GM12878 (cell line): ENCODE measurements at regions not wholly inside any gene's neighbourhood (a gene's known extent, or its start where the extent isn't known, plus 50 kb on each side); places are given as distances from the start of the nearest gene placed in this dataset.

ENCODE experiments used
- ATAC-seq: fragments of 200-7000 bp; cut with Tn5 transposase; 3 replicates; pipeline ENCODE4 v1.9.1; 2020; ENCODE audit warnings: mild to moderate bottlenecking, moderate library complexity
- BruUV-seq: library from RNA; stranded (reverse); fragments of 400-500 nt; replicated peaks from 2 replicates; lab custom pipeline; 2021; lab: Mats Ljungman, UMichigan
- CTCF ChIA-PET: fragments of 300-600 bp; sonication (Branson Sonifier 250); formaldehyde crosslinking; extraction: SDS; loops from one replicate; lab custom pipeline; 2021; ENCODE audit warnings: inconsistent platforms; lab: Yijun Ruan, JAX
- POLR2A ChIA-PET: fragments of 350-600 bp; formaldehyde crosslinking; extraction: SDS; loops from one replicate; lab custom pipeline; 2021; ENCODE audit warnings: inconsistent platforms; lab: Charles Lee
- RAD21 ChIA-PET: fragments of 300-600 bp; sonication (Branson Sonifier 250); formaldehyde crosslinking; loops from one replicate; lab custom pipeline; 2023; ENCODE audit warnings: antibody characterized with exemption; ENCODE audit not compliant: unreplicated experiment; lab: Charles Lee
- SMC1A ChIA-PET: fragments of 300-600 bp; sonication (Branson Sonifier 250); formaldehyde crosslinking; loops from one replicate; lab custom pipeline; 2023; ENCODE audit not compliant: unreplicated experiment, uncharacterized antibody; lab: Charles Lee
- DNase-seq: peaks from one replicate; pipeline ENCODE4 v3.0.0-alpha.2; 2011; ENCODE audit warnings: low read depth, low spot score
- FAIRE-seq: peaks from 3 replicates; lab custom pipeline; 2011; peaks lifted over from hg19 to GRCh38; lab: Jason Lieb, UNC
- H2AFZ ChIP-seq: 2 replicates; pipeline ENCODE4 v1.6.0; 2011; ENCODE audit warnings: low read depth, low read length, control low read depth; ENCODE audit not compliant: control insufficient read depth
- H3K27ac ChIP-seq: 2 replicates; pipeline ENCODE4 v1.5.1; 2011; ENCODE audit warnings: control low read depth; ENCODE audit not compliant: control insufficient read depth, insufficient read depth
- H3K27me3 ChIP-seq, 2 experiments: replicated peaks in 1 of 2; 2 replicates each; pipeline versions ENCODE4 v1.6.0 to v1.6.1; 2011; ENCODE audit warnings: low read length in 1 of 2; ENCODE audit not compliant: control insufficient read depth in 2 of 2, insufficient read depth in 2 of 2
- H3K36me3 ChIP-seq, 2 experiments: 2 replicates each; pipeline ENCODE4 v1.5.1; 2011; ENCODE audit warnings: low read length in 1 of 2; ENCODE audit not compliant: control insufficient read depth in 2 of 2, insufficient read depth in 2 of 2
- H3K4me1 ChIP-seq: 2 replicates; pipeline ENCODE4 v1.6.1; 2011; ENCODE audit warnings: mild to moderate bottlenecking, low read length, moderate library complexity, mixed read lengths; ENCODE audit not compliant: control insufficient read depth, insufficient read depth
- H3K4me2 ChIP-seq: 2 replicates; pipeline ENCODE4 v1.6.0; 2011; ENCODE audit warnings: control low read depth; ENCODE audit not compliant: control insufficient read depth, insufficient read depth
- H3K4me3 ChIP-seq: fragments of 200-600 bp; sonication (generic); 2 replicates; pipeline ENCODE4 v1.5.1; 2016
- H3K79me2 ChIP-seq: 2 replicates; pipeline ENCODE4 v1.6.0; 2011; ENCODE audit warnings: low read length; ENCODE audit not compliant: control insufficient read depth, insufficient read depth
- H3K9ac ChIP-seq: 2 replicates; pipeline ENCODE4 v1.8.0; 2011; ENCODE audit warnings: low read length, control low read depth, mixed read lengths; ENCODE audit not compliant: control insufficient read depth, insufficient read depth
- H3K9me3 ChIP-seq: replicated peaks from 3 replicates; pipeline ENCODE4 v1.5.1; 2011; ENCODE audit warnings: mild to moderate bottlenecking, low read length; ENCODE audit not compliant: control insufficient read depth, insufficient read depth
- H4K20me1 ChIP-seq: 2 replicates; pipeline ENCODE4 v1.6.0; 2011; ENCODE audit not compliant: control insufficient read depth, insufficient read depth
- ATF3 ChIP-seq: IDR thresholded peaks from 2 replicates; pipeline ENCODE4 v1.6.1; 2011; ENCODE audit warnings: low read depth, mild to moderate bottlenecking, low read length, moderate library complexity, borderline replicate concordance; ENCODE audit errors: extremely low read depth
- CEBPZ ChIP-seq: fragments of 150-350 bp; IDR thresholded peaks from 2 replicates; pipeline ENCODE4 v1.6.1; 2016; ENCODE audit warnings: low read depth, low read length
- GATAD2B ChIP-seq: fragments of 450-650 bp; conservative IDR thresholded peaks from 2 replicates; pipeline ENCODE4 v1.6.1; 2017; ENCODE audit warnings: low read depth, mild to moderate bottlenecking, moderate library complexity
- HDAC6 ChIP-seq: fragments of 200-600 bp; sonication (generic); IDR thresholded peaks from one replicate; pipeline ENCODE4 v1.8.0; 2017; ENCODE audit warnings: antibody characterized with exemption; ENCODE audit not compliant: unreplicated experiment
- HDGF ChIP-seq: fragments of 450-650 bp; IDR thresholded peaks from 2 replicates; pipeline ENCODE4 v1.6.1; 2016; ENCODE audit warnings: antibody characterized with exemption
- IKZF1 ChIP-seq: fragments of 450-650 bp; conservative IDR thresholded peaks from 2 replicates; pipeline ENCODE4 v1.6.1; 2017; ENCODE audit warnings: antibody characterized with exemption, mild to moderate bottlenecking
- LARP7 ChIP-seq: fragments of 450-650 bp; IDR thresholded peaks from 2 replicates; pipeline ENCODE4 v1.6.1; 2017; ENCODE audit warnings: mild to moderate bottlenecking
- MTA2 ChIP-seq: fragments of 450-650 bp; IDR thresholded peaks from 2 replicates; pipeline ENCODE4 v1.6.1; 2016; ENCODE audit warnings: low read depth, mild to moderate bottlenecking, moderate library complexity
- MXI1 ChIP-seq: fragments of 150-350 bp; IDR thresholded peaks from 2 replicates; pipeline ENCODE4 v1.6.1; 2011; ENCODE audit warnings: low read depth, mild to moderate bottlenecking, inconsistent platforms, low read length, improper control_type of control experiment
- PAX5 ChIP-seq: IDR thresholded peaks from 2 replicates; pipeline ENCODE4 v1.6.1; 2011; ENCODE audit warnings: low read depth, low read length, borderline replicate concordance
- POLR2A ChIP-seq: IDR thresholded peaks from 2 replicates; pipeline ENCODE4 v1.6.1; 2011; ENCODE audit warnings: low read depth, mild to moderate bottlenecking, low read length
- RBBP5 ChIP-seq: fragments of 200-600 bp; sonication (generic); conservative IDR thresholded peaks from 2 replicates; pipeline ENCODE4 v1.6.1; 2016
- TBL1XR1 ChIP-seq: IDR thresholded peaks from 2 replicates; pipeline ENCODE4 v1.6.1; 2012; ENCODE audit warnings: low read depth, low read length, improper control_type of control experiment
- YY1 ChIP-seq: IDR thresholded peaks from 2 replicates; pipeline ENCODE4 v1.6.1; 2011; ENCODE audit warnings: low read depth, mild to moderate bottlenecking, low read length
- WGBS: methylation state at CpG from one replicate; pipeline ENCODE4 v1.1.6; 2016; ENCODE audit warnings: low lambda C conversion rate; ENCODE audit not compliant: insufficient replicate concordance, insufficient coverage; ENCODE audit errors: missing lambda C conversion rate; 5-methylcytosine and 5-hydroxymethylcytosine counted together
- in situ Hi-C: fragments of 300-500 bp; cut with MboI; formaldehyde crosslinking; loops from 9 replicates; pipeline ENCODE4 v1.14.3; 2018; ENCODE audit warnings: mixed read lengths
- intact Hi-C: fragments of 100-400 bp; cut with micrococcal nuclease; formaldehyde crosslinking; loops from one replicate; pipeline ENCODE4 v1.14.2; 2022; ENCODE audit not compliant: unreplicated experiment

GRCh38 chr11:121711939-121712338 lies 259.2 kb upstream of the SORL1-AS1 start (continued):
- TF ChIP-seq ATF3 (no peak), MXI1 (no peak)

GRCh38 chr11:121711236-121711635 lies 258.5 kb upstream of the SORL1-AS1 start:
- SMC1A ChIA-PET = no interaction called here
- POLR2A ChIA-PET = no interaction called here
- Histone ChIP-seq H3K4me3 (no peak overlapping the region), H3K4me1 (no peaks in the 10 kb centered on the region), H3K4me2 (no peak overlapping the region), H3K36me3 (no peaks in the 10 kb centered on the region), H3K27me3 (no peaks in the 10 kb centered on the region; a peak in 1 of 4 replicates), H4K20me1 (no peaks in the 10 kb centered on the region), H3K79me2 (no peaks in the 10 kb centered on the region), H3K9me3 (no peaks in the 10 kb centered on the region), H3K27ac (no peak overlapping the region), H3K9ac (no peak overlapping the region), H2AFZ (no peak overlapping the region)
- TF ChIP-seq PAX5 (no peak), POLR2A (no peak), TBL1XR1 (no peak), RBBP5 (no peak), CEBPZ (no peak), GATAD2B (no peak), MTA2 (no peak), HDAC6 (no peak), YY1 (no peak), IKZF1 (no peak), HDGF (no peak), LARP7 (no peak)
- RAD21 ChIA-PET = no interaction called here
- CTCF ChIA-PET = no interaction called here
- DNase-seq = no peak
- 0% methylated on average over 2 of the region's 2 CpGs for WGBS
- in situ Hi-C loops = no loop called here
- BruUV-seq = no TSS peak
- ATAC-seq = no peak
- no peak for FAIRE-seq
- intact Hi-C loops = no loop called here
